OCI-LY3 (cell line): ENCODE measurements at regions not wholly inside any gene's neighbourhood (a gene's known extent, or its start where the extent isn't known, plus 50 kb on each side); places are given as distances from the start of the nearest gene placed in this dataset.

ENCODE experiments used
- EZH2phosphoT487 ChIP-seq: fragments of 200-600 bp; shearing (Covaris generic); IDR thresholded peaks from 2 replicates; pipeline ENCODE4 v1.6.1; 2018; ENCODE audit warnings: antibody characterized with exemption, mixed run types, low read depth
- TF ChIP-seq, protein P1 (sequence below): fragments of 200-600, 300-600 bp; sonication (generic); IDR thresholded peaks from 2 replicates; pipeline ENCODE4 v1.5.1; 2014; ENCODE audit warnings: antibody characterized with exemption, low read length, low read depth

DNA sequence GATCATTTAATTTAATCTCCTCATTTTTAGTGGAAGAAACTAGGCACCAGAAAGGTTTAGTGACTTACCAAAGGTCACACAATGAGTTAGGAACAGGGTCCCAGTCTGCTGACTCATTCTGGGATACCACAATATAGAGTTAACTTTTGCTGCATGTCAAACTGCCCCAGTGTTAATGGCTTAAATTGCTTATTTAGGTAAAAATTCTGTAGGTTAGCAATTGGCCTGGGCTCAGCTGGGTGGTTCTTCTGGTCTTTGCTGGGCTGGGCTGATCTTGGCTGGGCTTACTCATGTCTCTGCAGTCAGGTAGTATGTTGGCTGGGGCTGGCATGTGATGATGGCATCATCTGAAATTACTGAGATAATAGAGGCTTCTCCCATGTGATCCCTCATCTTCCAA is 111.6 kb downstream of the EMX2 start:
- TF ChIP-seq, protein P1, sequence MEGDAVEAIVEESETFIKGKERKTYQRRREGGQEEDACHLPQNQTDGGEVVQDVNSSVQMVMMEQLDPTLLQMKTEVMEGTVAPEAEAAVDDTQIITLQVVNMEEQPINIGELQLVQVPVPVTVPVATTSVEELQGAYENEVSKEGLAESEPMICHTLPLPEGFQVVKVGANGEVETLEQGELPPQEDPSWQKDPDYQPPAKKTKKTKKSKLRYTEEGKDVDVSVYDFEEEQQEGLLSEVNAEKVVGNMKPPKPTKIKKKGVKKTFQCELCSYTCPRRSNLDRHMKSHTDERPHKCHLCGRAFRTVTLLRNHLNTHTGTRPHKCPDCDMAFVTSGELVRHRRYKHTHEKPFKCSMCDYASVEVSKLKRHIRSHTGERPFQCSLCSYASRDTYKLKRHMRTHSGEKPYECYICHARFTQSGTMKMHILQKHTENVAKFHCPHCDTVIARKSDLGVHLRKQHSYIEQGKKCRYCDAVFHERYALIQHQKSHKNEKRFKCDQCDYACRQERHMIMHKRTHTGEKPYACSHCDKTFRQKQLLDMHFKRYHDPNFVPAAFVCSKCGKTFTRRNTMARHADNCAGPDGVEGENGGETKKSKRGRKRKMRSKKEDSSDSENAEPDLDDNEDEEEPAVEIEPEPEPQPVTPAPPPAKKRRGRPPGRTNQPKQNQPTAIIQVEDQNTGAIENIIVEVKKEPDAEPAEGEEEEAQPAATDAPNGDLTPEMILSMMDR: no peak
- TF ChIP-seq EZH2phosphoT487: no peak
